Epithelial cell of esophagus (primary cell): ENCODE measurements at regions not wholly inside any gene's neighbourhood (a gene's known extent, or its start where the extent isn't known, plus 50 kb on each side); places are given as distances from the start of the nearest gene placed in this dataset.

Experiments used
- DNase-seq: peaks from one replicate; pipeline ENCODE4 v3.0.0; 2010; ENCODE audit warnings: low read depth
- H3K4me3 ChIP-seq: 2 replicates; pipeline ENCODE4 v1.5.1; 2011; ENCODE audit warnings: mild to moderate bottlenecking, low read length, control low read depth
- TF ChIP-seq, protein P1 (sequence below): IDR thresholded peaks from 2 replicates; pipeline ENCODE4 v1.5.1; 2011; ENCODE audit warnings: low read depth, mild to moderate bottlenecking, low read length, control low read depth, inconsistent platforms; ENCODE audit not compliant: insufficient read depth; ENCODE audit errors: missing control alignments

DNA sequence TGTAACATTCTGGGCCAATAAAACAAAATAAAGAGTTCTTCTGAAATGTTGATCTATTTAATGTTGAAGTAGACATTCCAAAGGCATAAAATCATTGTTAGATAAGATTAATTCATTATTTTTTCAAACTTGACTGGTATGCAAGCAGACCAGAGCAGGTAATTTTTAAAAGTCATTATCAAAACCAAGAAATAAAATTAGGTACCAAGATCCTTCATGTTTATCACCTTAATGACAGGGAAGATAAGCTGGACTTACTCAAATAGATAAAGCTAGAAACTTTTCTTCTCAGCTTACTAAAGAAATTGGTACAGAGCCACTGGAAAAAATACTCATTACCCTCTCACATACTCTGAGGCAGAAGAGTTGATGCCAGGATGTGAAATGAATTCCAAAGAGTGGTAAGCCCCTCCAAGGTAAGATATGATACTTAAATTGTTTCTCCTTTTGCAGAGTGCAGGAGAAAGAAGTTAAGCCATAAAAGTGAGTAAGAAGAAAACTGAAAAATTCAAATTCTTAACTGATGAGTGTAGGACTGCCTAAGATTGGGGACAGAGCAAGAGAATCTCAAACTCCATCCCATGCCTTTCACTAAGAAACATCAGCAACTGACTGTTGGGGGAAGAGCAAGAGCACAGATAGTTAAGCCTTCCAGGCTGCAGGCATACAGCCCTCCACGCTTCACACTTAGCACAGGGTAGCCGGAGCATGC lies 111.9 kb downstream of the SLC41A2 start:
- TF ChIP-seq, protein P1, sequence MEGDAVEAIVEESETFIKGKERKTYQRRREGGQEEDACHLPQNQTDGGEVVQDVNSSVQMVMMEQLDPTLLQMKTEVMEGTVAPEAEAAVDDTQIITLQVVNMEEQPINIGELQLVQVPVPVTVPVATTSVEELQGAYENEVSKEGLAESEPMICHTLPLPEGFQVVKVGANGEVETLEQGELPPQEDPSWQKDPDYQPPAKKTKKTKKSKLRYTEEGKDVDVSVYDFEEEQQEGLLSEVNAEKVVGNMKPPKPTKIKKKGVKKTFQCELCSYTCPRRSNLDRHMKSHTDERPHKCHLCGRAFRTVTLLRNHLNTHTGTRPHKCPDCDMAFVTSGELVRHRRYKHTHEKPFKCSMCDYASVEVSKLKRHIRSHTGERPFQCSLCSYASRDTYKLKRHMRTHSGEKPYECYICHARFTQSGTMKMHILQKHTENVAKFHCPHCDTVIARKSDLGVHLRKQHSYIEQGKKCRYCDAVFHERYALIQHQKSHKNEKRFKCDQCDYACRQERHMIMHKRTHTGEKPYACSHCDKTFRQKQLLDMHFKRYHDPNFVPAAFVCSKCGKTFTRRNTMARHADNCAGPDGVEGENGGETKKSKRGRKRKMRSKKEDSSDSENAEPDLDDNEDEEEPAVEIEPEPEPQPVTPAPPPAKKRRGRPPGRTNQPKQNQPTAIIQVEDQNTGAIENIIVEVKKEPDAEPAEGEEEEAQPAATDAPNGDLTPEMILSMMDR: no peak
- no peak overlapping the region for H3K4me3 ChIP-seq
- DNase-seq: no peak

DNA sequence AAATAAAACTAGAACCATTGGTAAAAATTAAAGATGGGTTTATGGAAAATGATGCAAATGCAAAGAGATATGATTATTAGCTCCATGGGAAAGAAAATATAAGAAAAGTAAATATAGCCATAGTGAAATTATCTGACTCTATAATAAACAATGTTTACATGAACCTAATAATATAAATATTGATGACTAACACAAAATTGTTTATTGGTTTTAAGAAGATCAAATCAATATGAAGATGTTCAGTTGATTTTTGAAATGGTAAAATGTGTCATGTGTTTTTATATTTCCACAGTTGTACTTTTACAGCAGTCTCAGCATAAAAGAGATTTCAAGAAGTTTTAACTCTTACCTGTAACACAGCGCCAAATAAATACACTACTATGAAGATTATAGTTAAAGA lies 114.0 kb downstream of the SLC41A2 start:
- no peak for DNase-seq
- TF ChIP-seq, protein P1: no peak
- no peak overlapping the region for H3K4me3 ChIP-seq

DNA sequence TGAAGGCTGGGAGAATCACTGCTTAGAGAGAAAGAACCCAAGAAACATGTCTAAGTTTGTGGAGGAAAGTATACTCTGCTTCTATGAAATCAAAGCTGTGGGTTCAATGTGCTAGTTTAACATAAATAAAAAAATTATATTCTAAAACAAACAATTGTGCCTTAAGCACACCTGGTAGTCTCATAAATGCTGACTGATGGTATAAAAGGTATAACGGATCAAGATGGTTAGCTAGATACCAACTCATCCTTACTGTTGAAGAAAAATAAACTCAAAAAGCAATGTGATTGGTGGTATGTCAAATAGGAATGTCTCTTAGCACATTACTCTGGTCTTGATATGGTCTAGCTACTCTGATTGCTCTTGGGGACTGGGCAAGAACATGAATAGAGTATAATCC lies 117.8 kb downstream of the SLC41A2 start:
- TF ChIP-seq, protein P1: no peak
- DNase-seq: no peak
- H3K4me3 ChIP-seq: no peak overlapping the region

- no peak for DNase-seq
- TF ChIP-seq, protein P1: no peak
- no peak overlapping the region for H3K4me3 ChIP-seq
These were observed 122.8 kb downstream of the SLC41A2 start for GRCh38 chr12:104835317-104835716.

GRCh38 chr12:104834607-104835006 lies 123.5 kb downstream of the SLC41A2 start:
- TF ChIP-seq, protein P1: no peak
- DNase-seq: no peak

GRCh38 chr12:104833756-104834155 lies 124.3 kb downstream of the SLC41A2 start:
- DNase-seq: no peak

More at GRCh38 chr12:104834607-104835006, 123.5 kb downstream of the SLC41A2 start:
- no peak overlapping the region for H3K4me3 ChIP-seq

More at GRCh38 chr12:104833756-104834155, 124.3 kb downstream of the SLC41A2 start:
- no peak overlapping the region for H3K4me3 ChIP-seq
- TF ChIP-seq, protein P1: no peak
